ENCODE measurements at regions not wholly inside any gene's neighbourhood (a gene's known extent, or its start where the extent isn't known, plus 50 kb on each side); places are given as distances from the start of the nearest gene placed in this dataset.

DNA sequence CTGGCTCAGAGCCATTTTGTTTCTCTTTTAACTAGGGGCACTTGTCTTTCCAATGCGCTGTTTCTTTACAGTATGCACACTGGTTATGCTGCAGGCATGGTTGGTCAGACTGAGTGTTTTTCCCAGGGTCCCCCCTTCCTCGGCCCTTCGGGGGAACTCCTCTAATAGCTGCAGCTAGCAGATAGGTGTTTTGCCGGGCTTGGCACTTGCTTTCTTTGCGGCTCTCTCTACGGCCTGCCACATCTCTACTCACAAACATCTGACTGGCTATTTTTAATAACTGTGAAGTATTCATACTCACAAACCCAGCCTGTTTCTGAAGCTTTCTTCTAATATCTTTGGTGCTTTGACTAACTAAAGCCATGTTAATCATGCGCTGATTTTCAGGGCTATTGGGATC is 89.4 kb downstream of the SLC25A15 start:
- no peak overlapping the region for H3K4ac ChIP-seq (ENCODE audit: low read depth, low read length)
- H3K23ac ChIP-seq (ENCODE audit: low read length), result no peak overlapping the region
- no peaks in the 10 kb centered on the region for H3K36me3 ChIP-seq (ENCODE audit: control insufficient read depth, insufficient read depth, low read length)
- WGBS (ENCODE audit: extremely low coverage, insufficient coverage, low lambda C conversion rate), result no CpG with 5 or more reads among the region's 7 CpGs
- H3K27ac ChIP-seq (ENCODE audit: low read depth, low read length), result no peak overlapping the region
- no peak overlapping the region for H3K56ac ChIP-seq (ENCODE audit: low read length)
- DNase-seq, result no peak
- H4K5ac ChIP-seq (ENCODE audit: low read length), result no peak overlapping the region
- H3K79me2 ChIP-seq (ENCODE audit: control insufficient read depth, insufficient read depth, low read length), result no peaks in the 10 kb centered on the region
- no peak overlapping the region for H4K8ac ChIP-seq (ENCODE audit: low read depth, low read length)
- no peak overlapping the region for H2BK15ac ChIP-seq (replicated peaks; ENCODE audit: low read depth)
- H3K4me1 ChIP-seq (ENCODE audit: control insufficient read depth, low read depth, low read length), result no peaks in the 10 kb centered on the region
- no peaks in the 10 kb centered on the region for H3K27me3 ChIP-seq (ENCODE audit: insufficient read depth, low read length, poor library complexity)
- no peak overlapping the region for H3K4me2 ChIP-seq (ENCODE audit: low read length)
- H2AK5ac ChIP-seq (ENCODE audit: low read length), result no peak overlapping the region
- H3K9ac ChIP-seq (ENCODE audit: low read length), result no peak overlapping the region
- H2BK5ac ChIP-seq (ENCODE audit: low read length), result no peak overlapping the region
- no peak overlapping the region for H3K18ac ChIP-seq (ENCODE audit: low read length)
- H3K79me1 ChIP-seq (ENCODE audit: low read length), result no peaks in the 10 kb centered on the region
- no peak overlapping the region for H2BK120ac ChIP-seq (ENCODE audit: low read depth, low read length)
- no peak overlapping the region for H3K4me3 ChIP-seq (ENCODE audit: low read length)
